Astrocyte (in vitro differentiated cells and primary cell): ENCODE measurements at regions not wholly inside any gene's neighbourhood (a gene's known extent, or its start where the extent isn't known, plus 50 kb on each side); places are given as distances from the start of the nearest gene placed in this dataset.

ENCODE experiments used
- DNase-seq: peaks from one replicate; pipeline ENCODE4 v3.0.0-alpha.2; 2010; ENCODE audit warnings: low read depth
- FAIRE-seq: peaks from 2 replicates; lab custom pipeline; 2011; peaks lifted over from hg19 to GRCh38; lab: Jason Lieb, UNC
- H2AFZ ChIP-seq: 2 replicates; pipeline ENCODE4 v1.6.0; 2012; ENCODE audit warnings: low read depth, low read length, inconsistent platforms
- H3K27ac ChIP-seq: 2 replicates; pipeline ENCODE4 v1.5.1; 2011; ENCODE audit warnings: low read depth, low read length, inconsistent platforms
- H3K27me3 ChIP-seq: 2 replicates; pipeline ENCODE4 v1.6.0; 2011; ENCODE audit warnings: low read length, inconsistent platforms; ENCODE audit not compliant: insufficient read depth
- H3K36me3 ChIP-seq: 2 replicates; pipeline ENCODE4 v1.5.1; 2011; ENCODE audit warnings: low read length, inconsistent platforms; ENCODE audit not compliant: insufficient read depth
- H3K4me1 ChIP-seq: 2 replicates; pipeline ENCODE4 v1.5.1; 2011; ENCODE audit warnings: low read length, inconsistent platforms; ENCODE audit not compliant: insufficient read depth
- H3K4me2 ChIP-seq: 2 replicates; pipeline ENCODE4 v1.6.0; 2012; ENCODE audit warnings: low read length, inconsistent platforms
- H3K4me3 ChIP-seq: 2 replicates; pipeline ENCODE4 v1.5.1; 2011; ENCODE audit warnings: low read depth, mild to moderate bottlenecking, low read length, inconsistent platforms; ENCODE audit not compliant: insufficient read depth
- H3K79me2 ChIP-seq: 2 replicates; pipeline ENCODE4 v1.6.0; 2012; ENCODE audit warnings: mild to moderate bottlenecking, low read length, inconsistent platforms; ENCODE audit not compliant: insufficient read depth
- H3K9ac ChIP-seq: 2 replicates; pipeline ENCODE4 v1.6.0; 2012; ENCODE audit warnings: mild to moderate bottlenecking, low read length, inconsistent platforms
- H3K9me3 ChIP-seq: 2 replicates; pipeline ENCODE4 v1.5.1; 2012; ENCODE audit warnings: low read depth, mild to moderate bottlenecking, low read length, inconsistent platforms; ENCODE audit not compliant: insufficient read depth
- H4K20me1 ChIP-seq: 2 replicates; pipeline ENCODE4 v1.6.0; 2012; ENCODE audit warnings: low read length, inconsistent platforms; ENCODE audit not compliant: insufficient read depth
- H3K27ac Mint-ChIP-seq: one replicate; pipeline ENCODE4 v1.8.0; 2021; ENCODE audit warnings: mild to moderate bottlenecking, mixed read lengths; ENCODE audit not compliant: unreplicated experiment
- H3K27me3 Mint-ChIP-seq: one replicate; pipeline ENCODE4 v1.8.0; 2021; ENCODE audit warnings: low read depth, mixed read lengths; ENCODE audit not compliant: unreplicated experiment
- H3K36me3 Mint-ChIP-seq: one replicate; pipeline ENCODE4 v1.8.0; 2021; ENCODE audit warnings: low read depth, mixed read lengths; ENCODE audit not compliant: unreplicated experiment
- H3K4me1 Mint-ChIP-seq: one replicate; pipeline ENCODE4 v1.8.0; 2021; ENCODE audit warnings: low read depth, mixed read lengths; ENCODE audit not compliant: unreplicated experiment
- H3K4me3 Mint-ChIP-seq: one replicate; pipeline ENCODE4 v1.8.0; 2021; ENCODE audit warnings: mild to moderate bottlenecking, moderate library complexity, mixed read lengths; ENCODE audit not compliant: unreplicated experiment
- H3K9me3 Mint-ChIP-seq: one replicate; pipeline ENCODE4 v1.8.0; 2021; ENCODE audit warnings: mild to moderate bottlenecking, mixed read lengths; ENCODE audit not compliant: unreplicated experiment
- EZH2 ChIP-seq: IDR thresholded peaks from 2 replicates; pipeline ENCODE4 v1.6.1; 2012; ENCODE audit warnings: mild to moderate bottlenecking, low read length, inconsistent platforms; ENCODE audit not compliant: insufficient read depth
- TF ChIP-seq, protein P1 (sequence below): IDR thresholded peaks from 2 replicates; pipeline ENCODE4 v1.5.1; 2011; ENCODE audit warnings: low read depth, mild to moderate bottlenecking, inconsistent platforms, low read length, moderate library complexity; ENCODE audit not compliant: insufficient read depth

DNA sequence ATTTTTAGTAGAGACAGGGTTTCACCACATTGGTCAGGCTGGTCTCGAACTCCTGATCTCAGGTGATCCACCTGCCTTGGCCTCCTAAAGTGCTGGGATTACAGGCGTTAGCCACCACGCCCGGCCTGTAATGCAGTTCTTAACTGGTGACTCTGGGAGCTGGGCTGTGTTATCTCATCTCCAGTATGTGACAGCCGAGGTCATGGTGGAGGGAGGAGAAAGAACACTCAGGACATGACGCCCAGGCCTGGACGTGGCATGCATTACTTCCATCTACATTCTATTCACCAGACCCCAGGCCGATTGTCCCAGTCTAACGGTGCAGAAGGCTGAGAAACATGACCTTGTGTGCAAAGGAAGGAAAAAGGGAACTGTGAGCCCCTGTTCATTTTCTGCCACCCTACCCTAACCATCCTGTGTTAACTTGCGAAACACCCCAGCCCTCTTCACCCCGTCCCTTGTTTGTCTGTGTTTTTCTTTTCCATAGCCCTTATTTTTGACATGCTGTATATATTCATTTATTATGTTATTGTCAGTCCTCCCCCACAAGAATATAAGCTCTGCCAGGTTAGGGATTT is 88.1 kb upstream of the ASAP2 start:
- Histone ChIP-seq H4K20me1 (no peaks in the 10 kb centered on the region), H3K79me2 (no peaks in the 10 kb centered on the region), H2AFZ (no peak overlapping the region), H3K27me3 (no peaks in the 10 kb centered on the region), H3K9me3 (no peaks in the 10 kb centered on the region), H3K4me3 (no peak overlapping the region), H3K9ac (no peak overlapping the region), H3K36me3 (no peaks in the 10 kb centered on the region), H3K27ac (no peak overlapping the region), H3K4me2 (no peak overlapping the region), H3K4me1 (no peaks in the 10 kb centered on the region)
- Mint-ChIP-seq H3K36me3 (peaks cover 2% of the 10 kb centered on the region), H3K4me3 (no peak overlapping the region), H3K9me3 (peaks cover 2% of the 10 kb centered on the region), H3K27me3 (peaks cover 2% of the 10 kb centered on the region), H3K4me1 (no peaks in the 10 kb centered on the region), H3K27ac (no peak overlapping the region)
- FAIRE-seq (no peak), DNase-seq (no peak)
- no peak for TF ChIP-seq EZH2
- TF ChIP-seq, protein P1, sequence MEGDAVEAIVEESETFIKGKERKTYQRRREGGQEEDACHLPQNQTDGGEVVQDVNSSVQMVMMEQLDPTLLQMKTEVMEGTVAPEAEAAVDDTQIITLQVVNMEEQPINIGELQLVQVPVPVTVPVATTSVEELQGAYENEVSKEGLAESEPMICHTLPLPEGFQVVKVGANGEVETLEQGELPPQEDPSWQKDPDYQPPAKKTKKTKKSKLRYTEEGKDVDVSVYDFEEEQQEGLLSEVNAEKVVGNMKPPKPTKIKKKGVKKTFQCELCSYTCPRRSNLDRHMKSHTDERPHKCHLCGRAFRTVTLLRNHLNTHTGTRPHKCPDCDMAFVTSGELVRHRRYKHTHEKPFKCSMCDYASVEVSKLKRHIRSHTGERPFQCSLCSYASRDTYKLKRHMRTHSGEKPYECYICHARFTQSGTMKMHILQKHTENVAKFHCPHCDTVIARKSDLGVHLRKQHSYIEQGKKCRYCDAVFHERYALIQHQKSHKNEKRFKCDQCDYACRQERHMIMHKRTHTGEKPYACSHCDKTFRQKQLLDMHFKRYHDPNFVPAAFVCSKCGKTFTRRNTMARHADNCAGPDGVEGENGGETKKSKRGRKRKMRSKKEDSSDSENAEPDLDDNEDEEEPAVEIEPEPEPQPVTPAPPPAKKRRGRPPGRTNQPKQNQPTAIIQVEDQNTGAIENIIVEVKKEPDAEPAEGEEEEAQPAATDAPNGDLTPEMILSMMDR: no peak

DNA sequence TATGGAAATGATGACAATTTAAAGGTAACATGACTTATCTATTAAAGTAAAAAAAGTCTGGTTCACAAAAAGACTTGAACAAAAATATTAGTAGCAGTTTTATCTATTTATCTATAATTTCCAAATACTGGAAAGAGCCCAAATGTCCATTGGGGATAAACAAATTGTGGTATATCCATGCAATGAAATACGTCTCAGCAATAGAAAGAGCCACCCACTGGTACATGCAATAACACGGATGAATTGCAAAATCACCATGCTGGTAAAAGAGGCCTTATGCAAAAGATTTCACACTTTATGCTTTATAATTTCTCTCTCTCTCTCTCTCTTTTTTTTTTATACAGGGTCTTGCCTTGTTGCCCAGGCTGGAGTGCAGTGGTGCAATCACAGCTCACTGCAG is 91.4 kb upstream of the ASAP2 start:
- Histone ChIP-seq H3K9ac (no peak overlapping the region), H3K27me3 (no peaks in the 10 kb centered on the region), H3K4me1 (peaks cover 24% of the 10 kb centered on the region), H4K20me1 (no peaks in the 10 kb centered on the region), H3K4me2 (no peak overlapping the region), H3K79me2 (no peaks in the 10 kb centered on the region), H3K4me3 (no peak overlapping the region), H2AFZ (no peak overlapping the region), H3K27ac (no peak overlapping the region), H3K9me3 (no peaks in the 10 kb centered on the region), H3K36me3 (no peaks in the 10 kb centered on the region)
- TF ChIP-seq, protein P1: no peak
- TF ChIP-seq EZH2: no peak
- Mint-ChIP-seq H3K27ac (no peak overlapping the region), H3K36me3 (no peaks in the 10 kb centered on the region), H3K27me3 (no peaks in the 10 kb centered on the region), H3K4me3 (no peak overlapping the region), H3K4me1 (peaks cover 20% of the 10 kb centered on the region), H3K9me3 (peaks cover 2% of the 10 kb centered on the region)
- FAIRE-seq (no peak), DNase-seq (no peak)

DNA sequence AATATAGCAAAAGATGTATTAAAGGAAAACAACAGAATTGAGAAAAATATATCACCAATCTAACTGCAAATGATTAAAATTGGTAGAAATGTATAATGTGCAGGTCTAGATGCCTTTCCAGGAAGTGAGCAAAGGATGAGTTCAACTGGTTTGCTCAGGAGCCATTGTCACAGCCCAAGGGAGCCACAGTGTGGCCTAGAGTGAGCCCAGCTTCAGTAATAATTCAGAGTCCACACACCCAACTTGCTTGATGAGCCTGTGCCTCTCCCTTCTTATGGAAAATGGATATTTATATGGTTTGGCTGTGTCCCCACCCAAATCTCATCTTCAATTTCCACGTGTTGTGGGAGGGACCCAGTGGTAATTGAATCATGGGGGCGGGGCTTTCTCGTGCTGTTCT is 92.2 kb upstream of the ASAP2 start:
- H4K20me1 ChIP-seq: no peaks in the 10 kb centered on the region
- Mint-ChIP-seq H3K27me3 (no peaks in the 10 kb centered on the region), H3K4me1 (peaks cover 20% of the 10 kb centered on the region), H3K27ac (no peak overlapping the region), H3K9me3 (peaks cover 2% of the 10 kb centered on the region), H3K36me3 (no peaks in the 10 kb centered on the region), H3K4me3 (no peak overlapping the region)
- no peaks in the 10 kb centered on the region for H3K27me3 ChIP-seq
- H3K27ac ChIP-seq: no peak overlapping the region
- no peak overlapping the region for H2AFZ ChIP-seq
- no peak overlapping the region for H3K4me3 ChIP-seq
- TF ChIP-seq, protein P1: no peak
- TF ChIP-seq EZH2: no peak
- FAIRE-seq (no peak), DNase-seq (no peak)
- no peak overlapping the region for H3K4me2 ChIP-seq
- no peaks in the 10 kb centered on the region for H3K9me3 ChIP-seq
- peaks cover 24% of the 10 kb centered on the region for H3K4me1 ChIP-seq
- H3K79me2 ChIP-seq: no peaks in the 10 kb centered on the region
- no peak overlapping the region for H3K9ac ChIP-seq
- H3K36me3 ChIP-seq: no peaks in the 10 kb centered on the region
